Hindlimb muscle (tissue), 1 donor: ENCODE measurements at regions not wholly inside any gene's neighbourhood (a gene's known extent, or its start where the extent isn't known, plus 50 kb on each side); places are given as distances from the start of the nearest gene placed in this dataset.
"Not testable (repeated sequence)": the region's sequence is repeated elsewhere in the genome, so short reads cannot be mapped to it uniquely, and the experiment has no call there.

ENCODE experiments used
- DNase-seq: peaks from one replicate; pipeline ENCODE4 v3.0.0-alpha.2; 2013

DNA sequence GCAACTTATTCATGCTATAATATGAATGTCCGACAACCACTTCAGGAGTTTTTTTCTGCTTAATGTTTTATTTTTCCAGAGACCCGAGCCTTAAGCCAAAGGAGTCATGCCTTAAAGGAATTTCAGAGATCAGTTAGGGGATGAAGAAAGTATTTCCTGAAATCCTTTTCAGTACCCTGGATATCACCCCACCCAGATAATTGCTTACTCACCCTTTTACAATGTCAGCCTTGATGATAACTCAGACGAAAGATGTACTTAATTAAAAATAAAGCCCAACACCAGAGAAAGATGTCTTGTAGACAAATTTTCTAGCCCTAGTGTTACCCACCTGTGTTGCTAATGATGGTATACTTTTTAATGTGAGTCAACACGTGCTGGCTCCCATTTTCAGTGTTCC is 124.1 kb downstream of the XCL2 start:
- DNase-seq = no peak

DNA sequence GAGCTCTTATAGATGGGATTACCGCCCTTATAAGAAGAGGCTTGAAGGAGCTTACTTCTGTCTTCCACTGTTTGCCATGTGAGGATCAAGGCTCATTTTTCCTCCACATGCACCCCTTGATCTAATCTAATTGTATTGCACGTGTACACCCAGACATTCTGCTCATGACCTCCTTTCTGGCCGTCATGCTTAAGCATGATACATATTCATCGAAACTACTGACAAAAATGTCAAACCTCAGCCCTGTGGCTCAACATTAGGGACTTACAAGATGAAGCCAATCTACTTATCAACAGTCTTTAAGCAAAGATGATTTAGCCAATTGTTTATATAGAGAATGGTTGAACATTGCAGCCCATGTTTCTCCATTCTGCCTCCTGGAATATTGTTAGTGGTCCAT is 127.6 kb downstream of the XCL2 start:
- no peak for DNase-seq

DNA sequence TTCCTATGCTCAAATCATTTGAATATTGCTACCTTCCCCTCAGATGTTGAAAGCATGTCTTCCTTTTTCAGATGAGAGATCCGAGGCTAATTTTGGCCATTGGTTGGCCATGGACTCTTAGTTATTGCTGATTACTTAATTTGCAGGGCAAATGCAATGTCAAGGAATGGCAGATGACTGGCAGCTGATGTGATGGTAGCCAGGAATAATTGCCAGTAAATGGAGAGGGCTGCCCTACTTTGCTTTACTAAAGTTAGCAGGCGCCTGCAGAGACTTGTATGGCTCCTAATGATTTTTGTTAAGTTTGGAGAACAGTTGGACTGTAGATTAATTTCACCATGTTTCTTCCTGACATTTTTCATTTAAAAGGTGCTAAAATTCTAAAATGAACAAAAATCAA is 128.9 kb downstream of the XCL2 start:
- DNase-seq = no peak

- no peak for DNase-seq
Measured at GRCh38 chr1:168410464-168410863, 129.8 kb downstream of the TBX19 start.

DNA sequence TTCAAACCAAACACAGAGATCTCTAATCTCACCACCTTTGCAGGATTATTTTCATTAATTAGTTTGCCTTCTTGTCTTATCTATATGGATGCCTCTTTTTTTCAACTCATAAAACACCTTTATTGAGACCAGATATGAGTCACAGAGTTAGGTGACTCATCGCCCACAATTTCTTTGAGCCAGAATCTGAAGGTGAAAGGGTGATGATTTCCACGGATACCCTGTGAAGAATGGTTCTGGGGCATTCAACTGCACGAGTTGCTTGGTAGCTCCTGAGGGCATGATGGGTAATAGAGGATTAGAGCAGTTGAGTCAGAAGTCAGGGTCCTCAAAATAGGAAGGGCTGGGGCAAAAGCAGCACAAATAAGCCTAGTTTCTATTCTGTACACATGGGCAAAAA is 128.2 kb downstream of the TBX19 start:
- DNase-seq = no peak

GRCh38 chr1:168408539-168408865 is 127.8 kb downstream of the TBX19 start:
- no peak for DNase-seq

DNA sequence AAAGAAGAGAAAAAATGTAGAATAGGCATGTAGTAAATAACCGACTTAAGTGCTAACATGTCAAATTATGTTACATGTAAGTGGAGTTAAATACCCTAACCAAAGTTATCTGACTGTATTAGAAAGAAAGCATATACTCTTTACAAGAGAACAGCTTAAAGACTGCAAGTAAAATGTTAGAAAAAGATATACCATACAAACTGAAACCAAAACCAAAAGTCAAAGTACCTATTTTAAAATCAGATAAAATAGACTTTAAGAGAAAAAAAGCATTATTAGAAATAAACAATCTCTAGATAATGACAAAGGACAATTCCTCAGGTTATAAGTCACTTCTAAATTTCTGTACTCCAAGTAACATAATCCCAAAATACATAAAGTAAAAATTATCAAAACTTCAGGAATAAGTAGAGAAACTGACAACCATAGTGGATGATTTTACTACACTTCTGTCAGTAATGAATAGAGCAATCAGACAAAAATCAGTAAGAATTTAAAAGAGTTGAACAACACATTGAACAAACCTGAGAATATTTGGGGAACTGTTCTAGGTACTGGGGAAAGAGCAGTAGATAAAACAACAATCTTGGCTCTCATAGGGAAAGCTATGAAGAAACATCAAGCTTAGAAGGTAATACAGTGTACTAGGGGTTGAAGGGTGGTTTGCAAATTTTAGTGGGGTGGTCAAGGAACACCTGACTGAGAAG is 127.3 kb downstream of the TBX19 start:
- no peak for DNase-seq

DNA sequence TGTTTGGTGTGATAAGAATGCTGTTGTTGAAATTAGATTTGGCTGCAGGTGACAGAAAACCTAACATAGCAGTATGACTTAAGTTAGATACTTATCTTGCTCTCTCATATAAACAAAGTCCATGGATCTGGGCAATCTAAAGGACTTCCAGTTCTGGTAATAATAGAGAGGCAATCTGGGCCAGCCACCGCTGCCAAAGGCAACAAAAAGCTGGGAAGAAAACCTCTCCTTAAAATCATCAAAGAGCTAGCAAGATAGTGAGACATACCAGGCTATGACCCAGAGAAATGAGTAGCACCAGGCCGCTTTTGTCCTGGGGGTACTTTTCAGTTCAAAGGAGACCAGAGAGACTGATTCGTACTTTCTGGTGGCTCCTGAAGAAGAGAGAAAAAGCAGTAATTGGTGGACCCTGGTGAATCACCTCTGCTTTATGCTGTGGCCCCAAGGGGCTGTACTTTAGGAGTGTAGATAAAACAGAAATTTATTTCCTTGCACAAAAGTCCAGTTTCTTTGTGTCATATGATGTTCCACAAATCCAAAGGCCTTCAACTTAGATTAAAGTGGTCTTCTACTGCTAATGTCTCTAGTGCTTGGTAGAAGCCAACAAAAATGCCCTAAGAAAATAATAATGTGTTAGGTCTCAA is 125.4 kb downstream of the TBX19 start:
- DNase-seq = no peak

DNA sequence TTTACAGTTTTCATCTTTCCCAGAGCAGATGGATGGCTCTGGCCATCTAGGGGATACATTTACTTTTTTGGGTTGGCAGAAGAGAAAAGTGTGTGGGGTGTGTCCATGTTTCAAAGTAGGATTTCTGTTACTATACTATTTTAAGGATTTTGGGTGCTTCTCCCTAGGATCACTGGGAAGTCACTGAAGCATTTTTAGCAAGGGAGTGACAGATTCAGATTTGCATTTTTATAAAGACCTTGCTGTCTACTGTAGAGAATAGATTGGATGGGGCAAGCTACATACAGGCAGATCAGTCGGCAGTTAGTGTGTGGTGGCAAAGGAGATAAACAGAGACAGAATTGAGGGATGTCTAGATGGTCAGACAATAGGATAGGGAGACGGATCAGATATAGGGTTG is 122.5 kb downstream of the TBX19 start:
- no peak for DNase-seq

- DNase-seq = not testable (repeated sequence)
Measured at GRCh38 chr1:168402466-168402865, 121.8 kb downstream of the TBX19 start.

DNA sequence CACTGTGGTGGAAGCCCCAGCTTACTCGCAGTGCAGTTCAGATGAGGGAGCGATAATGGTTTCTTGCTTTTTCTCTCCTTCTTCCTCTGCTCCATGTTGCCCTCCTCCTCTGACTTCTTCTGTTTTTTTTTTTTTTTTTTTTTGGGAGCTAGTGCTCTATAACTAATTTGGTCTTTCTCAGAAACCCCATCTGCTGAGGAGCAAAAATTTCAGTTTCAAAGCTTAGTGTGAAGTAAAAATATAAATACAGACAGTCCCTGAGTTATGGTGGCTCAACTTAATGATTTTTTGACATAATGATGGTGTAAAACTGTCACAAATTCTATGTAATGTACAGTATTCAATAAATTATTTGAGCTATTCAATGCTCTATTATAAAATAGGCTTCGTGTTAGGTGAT is 120.7 kb downstream of the TBX19 start:
- DNase-seq = no peak

- no peak for DNase-seq
Measured at GRCh38 chr1:168400139-168400538, 119.5 kb downstream of the TBX19 start.

DNA sequence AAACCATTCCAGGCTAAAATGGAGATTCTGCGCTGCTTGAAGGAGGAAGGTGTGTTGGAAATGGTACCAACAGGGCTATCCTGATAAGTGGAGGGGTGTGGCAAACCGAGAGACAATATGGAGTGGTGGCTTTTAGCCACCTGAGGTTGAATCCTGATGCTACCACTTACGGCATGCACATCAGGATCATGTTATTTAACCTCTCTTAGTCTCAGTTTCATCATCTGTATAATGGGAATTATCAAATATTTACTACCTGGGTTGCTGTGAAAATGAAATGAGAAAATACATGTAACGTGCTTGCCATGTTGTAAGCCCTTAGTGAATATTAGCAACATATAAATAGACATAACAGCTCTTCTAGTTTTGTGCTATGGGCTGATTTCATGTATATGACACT is 117.1 kb downstream of the TBX19 start:
- DNase-seq = no peak

DNA sequence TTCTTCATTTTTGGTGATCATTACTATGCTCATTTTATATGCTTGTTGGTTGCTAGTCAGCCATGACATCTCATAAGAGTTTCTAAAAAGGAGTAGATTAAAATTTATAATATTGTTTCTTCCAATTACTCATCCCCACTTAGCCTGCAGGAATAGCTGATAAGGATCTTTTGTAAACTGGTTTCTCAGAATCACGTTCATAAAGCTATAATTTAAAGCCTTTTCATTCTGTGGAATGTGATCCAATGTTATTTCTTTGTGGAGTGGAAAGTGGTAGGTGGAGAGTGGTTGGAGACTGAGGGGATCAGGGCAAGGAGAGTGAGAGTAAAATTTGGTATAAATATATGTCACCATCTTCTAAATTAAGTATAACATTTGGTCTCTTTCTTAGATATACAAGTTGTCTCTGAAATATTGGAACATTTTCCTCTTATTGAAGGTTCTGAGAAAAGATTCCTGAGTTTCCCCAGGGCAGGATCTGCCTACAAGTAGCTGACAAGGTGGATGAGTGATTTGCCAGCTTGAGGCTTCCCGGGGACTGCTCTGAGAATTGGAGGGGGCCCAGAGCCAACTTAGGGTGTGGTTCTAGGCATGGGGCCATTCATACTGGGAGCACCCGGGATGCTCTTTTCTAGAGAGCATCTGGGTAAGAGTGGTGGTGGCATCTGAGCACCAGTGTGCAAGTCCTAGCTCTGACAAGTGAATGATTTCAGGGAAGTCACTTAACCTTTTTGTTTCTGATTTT is 116.4 kb downstream of the TBX19 start:
- DNase-seq = no peak

DNA sequence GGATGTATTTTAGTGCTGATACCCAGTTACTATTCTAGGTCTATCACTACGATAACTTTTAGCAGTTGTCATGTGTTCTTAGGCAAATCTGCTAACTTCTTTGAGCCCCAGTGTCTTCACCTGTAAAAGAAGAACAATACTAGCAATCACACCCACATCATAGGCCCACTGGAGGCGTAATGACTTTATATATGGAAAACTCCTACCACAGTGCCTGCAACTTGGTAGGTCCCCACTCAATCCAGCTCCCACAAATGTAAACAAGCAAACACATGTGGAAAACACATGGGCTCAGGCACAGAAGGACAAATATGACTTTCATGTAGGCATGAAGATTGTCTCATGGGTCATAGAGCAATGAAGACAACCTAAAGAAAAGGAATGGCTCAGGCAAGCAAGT is 115.8 kb downstream of the TBX19 start:
- DNase-seq = no peak

- no peak for DNase-seq
Measured at GRCh38 chr1:168394858-168395257, 114.2 kb downstream of the TBX19 start.

- DNase-seq = no peak
Measured at GRCh38 chr1:168392958-168393549, 112.4 kb downstream of the TBX19 start.

- DNase-seq = no peak
Measured at GRCh38 chr1:168391851-168392681, 111.4 kb downstream of the TBX19 start.

DNA sequence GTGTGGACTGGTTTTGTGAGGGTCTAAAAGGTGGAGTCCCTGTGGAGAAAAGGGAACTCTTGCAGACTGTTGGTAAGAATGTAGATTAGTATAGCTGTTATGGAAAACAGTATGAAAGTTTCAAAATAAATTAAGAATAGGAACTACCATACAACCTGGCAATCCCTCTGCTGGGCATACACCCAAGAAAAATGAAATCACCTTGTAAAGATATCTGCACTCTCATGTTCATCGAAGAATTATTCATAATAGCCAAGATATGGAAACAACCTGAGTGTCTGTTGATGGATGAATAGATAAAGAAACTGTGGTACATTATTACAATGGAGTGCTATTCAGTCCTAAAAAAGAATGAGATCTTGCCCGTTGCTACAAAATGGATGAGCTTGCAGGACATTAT is 109.6 kb downstream of the TBX19 start:
- no peak for DNase-seq

DNA sequence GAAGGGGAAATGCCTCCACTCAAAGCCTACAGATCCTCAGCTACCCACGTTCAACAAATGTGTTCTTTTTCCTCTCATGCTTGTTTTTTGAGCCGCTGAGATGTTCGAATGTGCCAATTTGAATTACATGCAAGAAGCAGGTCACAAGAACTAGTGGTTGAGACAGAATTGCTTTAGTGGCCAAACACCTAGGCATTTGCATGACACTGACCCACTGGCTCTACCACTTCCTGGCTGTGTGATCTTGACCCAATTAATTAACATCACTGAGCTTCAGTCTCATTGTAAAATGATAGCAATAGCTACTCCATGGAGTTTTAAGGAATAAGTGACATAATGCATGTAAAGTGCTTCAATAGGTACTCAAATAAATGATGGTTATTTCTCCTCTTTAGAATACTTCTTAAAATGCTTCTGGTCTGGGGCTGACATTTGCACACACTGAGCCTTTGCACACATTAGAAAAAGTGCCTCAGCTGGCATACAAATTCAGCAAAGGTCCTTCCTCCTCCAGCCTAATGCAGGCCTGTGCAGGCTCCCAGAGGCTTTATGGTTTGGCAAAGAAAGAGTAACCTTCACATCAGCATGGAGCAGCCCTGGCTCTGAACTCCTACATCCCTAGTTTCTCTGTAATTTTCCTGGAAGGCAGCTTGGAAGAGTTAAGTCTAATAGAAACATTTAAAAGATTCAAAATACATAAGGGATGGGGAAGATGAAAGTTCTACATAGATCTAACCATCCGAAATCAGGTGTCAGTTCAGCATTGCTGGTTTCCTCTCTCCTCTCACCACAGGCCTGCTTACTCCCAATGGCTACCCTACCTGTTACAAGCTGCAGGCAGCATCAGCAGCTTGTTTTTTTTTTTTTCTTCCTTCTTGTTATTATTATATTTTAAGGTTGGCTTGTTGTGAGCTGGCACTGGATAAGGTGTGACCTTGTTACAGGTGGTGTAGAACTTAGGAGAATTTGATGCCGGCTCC is 107.4 kb downstream of the TBX19 start:
- DNase-seq = no peak

GRCh38 chr1:168386949-168387586 is 106.4 kb downstream of the TBX19 start:
- no peak for DNase-seq
